ENCODE measurements at regions not wholly inside any gene's neighbourhood (a gene's known extent, or its start where the extent isn't known, plus 50 kb on each side); places are given as distances from the start of the nearest gene placed in this dataset.

GRCh38 chr1:96424877-96425276 lies 296.7 kb upstream of the PTBP2 start (continued):
- TF ChIP-seq CTCF (IDR thresholded peaks at IDR 0.05; ENCODE audit: low read depth, low read length, missing input control) (no peak), GABPA (IDR thresholded peaks at IDR 0.05 in 1 of 2, conservative IDR thresholded peaks at IDR 0.05 in 1 of 2) (no peak), RXRA (IDR thresholded peaks at IDR 0.05) (no peak), FOXA2 (IDR thresholded peaks at IDR 0.05) (no peak)

- Histone ChIP-seq H3K27me3 (ENCODE audit: control insufficient read depth in 4 of 4, insufficient read depth in 4 of 4, low read length in 3 of 4) (no peaks in the 10 kb centered on the region), H3K4me1 (ENCODE audit: control insufficient read depth in 4 of 4, insufficient read depth in 4 of 4, low read length in 3 of 4) (peaks cover 2 to 11% (median 8%) of the 10 kb centered on the region in 4 donors), H3K9ac (ENCODE audit: low read depth in 1 of 2, low read length in 2 of 2) (no peak overlapping the region), H3K4me3 (ENCODE audit: low read depth in 1 of 3, low read length in 3 of 3) (no peak overlapping the region), H3K9me3 (ENCODE audit: control insufficient read depth in 4 of 4, low read length in 3 of 4) (no peaks in the 10 kb centered on the region), H3K36me3 (ENCODE audit: control insufficient read depth in 4 of 4, insufficient read depth in 3 of 4, low read depth in 1 of 4, low read length in 3 of 4) (no peaks in the 10 kb centered on the region), H3K27ac (ENCODE audit: low read depth in 1 of 2, low read length in 2 of 2) (peak overlapping the region; percentile 21 to 39)
- WGBS = 36% methylated on average over 5 of the region's 5 CpGs
- TF ChIP-seq JUND (IDR thresholded peaks at IDR 0.05) = peak in 1 of 2 donors; percentile 82
- TF ChIP-seq YY1 (IDR thresholded peaks at IDR 0.05) = peak; percentile 72
- TF ChIP-seq CTCF (IDR thresholded peaks at IDR 0.05; ENCODE audit: low read depth, low read length, missing input control) = no peak
- TF ChIP-seq SP1 (IDR thresholded peaks at IDR 0.05) = peak; percentile 90
- peak in 1 of 2 donors; percentile 15 for TF ChIP-seq EGR1 (IDR thresholded peaks at IDR 0.05; ENCODE audit: low read depth in 2 of 2)
- no peak for TF ChIP-seq TAF1 (conservative IDR thresholded peaks at IDR 0.05)
- TF ChIP-seq HNF4G (IDR thresholded peaks at IDR 0.05) = peak; percentile 61
- TF ChIP-seq MAX (IDR thresholded peaks at IDR 0.05) = peak; percentile 80
- peak; percentile 70 for TF ChIP-seq REST (IDR thresholded peaks at IDR 0.05)
- TF ChIP-seq RXRA (IDR thresholded peaks at IDR 0.05) = peak; percentile 84 to 92
- no peak for TF ChIP-seq NR2F2 (IDR thresholded peaks at IDR 0.05)
- TF ChIP-seq FOXA1 (IDR thresholded peaks at IDR 0.05) = peak; percentile 53
- peak; percentile 65 to 68 for TF ChIP-seq RAD21 (IDR thresholded peaks at IDR 0.05)
- TF ChIP-seq FOXA2 (IDR thresholded peaks at IDR 0.05) = peak; percentile 64
- TF ChIP-seq HNF4A (conservative IDR thresholded peaks at IDR 0.05) = peak; percentile 92 to 96
- TF ChIP-seq GABPA (IDR thresholded peaks at IDR 0.05 in 1 of 2, conservative IDR thresholded peaks at IDR 0.05 in 1 of 2) = peak in 1 of 2 donors; percentile 51
- TF ChIP-seq ZBTB33 (IDR thresholded peaks at IDR 0.05) = peak; percentile 79
- TF ChIP-seq ATF3 (IDR thresholded peaks at IDR 0.05) = peak; percentile 45
- DNase-seq (ENCODE audit: low spot score) = no peak
Observed at GRCh38 chr1:96425382-96426129, 296.0 kb upstream of the PTBP2 start.

Data from liver (tissue), 8 donors.